A549 (cell line): ENCODE measurements at regions not wholly inside any gene's neighbourhood (a gene's known extent, or its start where the extent isn't known, plus 50 kb on each side); places are given as distances from the start of the nearest gene placed in this dataset.

Experiments
- ATAC-seq, 2 experiments: fragments of 200-7000 bp in 1 of 2; fragments of >200 bp in 1 of 2; cut with Nextera tagmentation in 1 of 2; cut with Tn5 transposase in 1 of 2; 3 replicates each; pipeline versions ENCODE4 v1.8.0 to v1.9.1; 2018 to 2020; ENCODE audit warnings: mild to moderate bottlenecking in 1 of 2, moderate library complexity in 1 of 2
- CTCF ChIA-PET: fragments of 300-600 bp; sonication (Branson Sonifier 250); formaldehyde crosslinking; extraction: SDS; loops from one replicate; lab custom pipeline; 2021; ENCODE audit warnings: antibody characterized with exemption, inconsistent platforms; lab: Yijun Ruan, JAX
- POLR2A ChIA-PET: fragments of 350-600 bp; formaldehyde crosslinking; extraction: SDS; loops from one replicate; lab custom pipeline; 2021; ENCODE audit warnings: antibody characterized with exemption, inconsistent platforms; lab: Yijun Ruan, JAX
- DNase-seq, 2 experiments: peaks; one replicate each; pipeline versions ENCODE4 v3.0.0 to v3.0.0-alpha.2; 2011 to 2016; ENCODE audit warnings: low read depth in 1 of 2, low spot score in 1 of 2
- FAIRE-seq: peaks from 2 replicates; lab custom pipeline; 2011; peaks lifted over from hg19 to GRCh38; lab: Jason Lieb, UNC
- H3K27ac ChIP-seq, 2 experiments: fragments of >200 bp; sonication (Bioruptor Twin); formaldehyde crosslinking; 3 replicates each; pipeline ENCODE4 v1.5.1; 2016 to 2017
- H3K4me1 ChIP-seq: fragments of >200 bp; sonication (Bioruptor Twin); formaldehyde crosslinking; 3 replicates; pipeline ENCODE4 v1.6.1; 2016
- H3K4me2 ChIP-seq: fragments of >200 bp; sonication (Bioruptor Twin); formaldehyde crosslinking; 3 replicates; pipeline ENCODE4 v1.6.1; 2016
- H3K4me3 ChIP-seq: fragments of >200 bp; sonication (Bioruptor Twin); formaldehyde crosslinking; 3 replicates; pipeline ENCODE4 v1.5.1; 2016
- H3K9me3 ChIP-seq: fragments of >200 bp; sonication (Bioruptor Twin); formaldehyde crosslinking; 3 replicates; pipeline ENCODE4 v1.6.1; 2016
- BCL3 ChIP-seq: fragments of >200 bp; sonication (Bioruptor Twin); formaldehyde crosslinking; IDR thresholded peaks from 3 replicates; pipeline ENCODE4 v1.6.1; 2016
- BHLHE40 ChIP-seq: IDR thresholded peaks from 2 replicates; pipeline ENCODE4 v1.6.1; 2012; ENCODE audit warnings: low read depth, low read length, inconsistent platforms
- CBX8 ChIP-seq: fragments of 200-600 bp; sonication (generic); IDR thresholded peaks from 2 replicates; pipeline ENCODE4 v1.6.1; 2016
- CEBPB ChIP-seq, 2 experiments: fragments of >200 bp in 1 of 2; sonication (Bioruptor Twin) in 1 of 2; formaldehyde crosslinking in 1 of 2; IDR thresholded peaks; 2 replicates each; pipeline ENCODE4 v1.6.1; 2012 to 2016
- CHD4 ChIP-seq: fragments of 200-600 bp; sonication (generic); IDR thresholded peaks from 2 replicates; pipeline ENCODE4 v1.6.1; 2016; ENCODE audit warnings: antibody characterized with exemption, mild to moderate bottlenecking, borderline replicate concordance
- CTCF ChIP-seq: fragments of >200 bp; sonication (Bioruptor Twin); formaldehyde crosslinking; IDR thresholded peaks from 3 replicates; pipeline ENCODE4 v1.5.1; 2016
- E2F6 ChIP-seq: IDR thresholded peaks from 2 replicates; pipeline ENCODE4 v1.6.1; 2012; ENCODE audit warnings: low read depth, borderline replicate concordance
- EHF ChIP-seq: fragments of 250-450 bp; sonication (Bioruptor Pico); IDR thresholded peaks from 2 replicates; pipeline ENCODE4 v1.5.0; 2020; ENCODE audit warnings: mild to moderate bottlenecking
- ESRRA ChIP-seq: fragments of 150-350 bp; IDR thresholded peaks from 2 replicates; pipeline ENCODE4 v1.6.1; 2014; ENCODE audit warnings: mild to moderate bottlenecking, low read length, borderline replicate concordance
- FOSL2 ChIP-seq, 2 experiments: fragments of 450-650 bp in 1 of 2; fragments of >200 bp in 1 of 2; sonication (Bioruptor Twin) in 1 of 2; formaldehyde crosslinking; IDR thresholded peaks; 2 replicates each; pipeline versions ENCODE4 v1.5.0 to v1.6.1; 2016 to 2020; ENCODE audit warnings: mild to moderate bottlenecking in 1 of 2, moderate library complexity in 1 of 2
- FOXS1 ChIP-seq: fragments of 250-450 bp; sonication (Bioruptor Pico); IDR thresholded peaks from 2 replicates; pipeline ENCODE4 v1.5.0; 2020; ENCODE audit warnings: mild to moderate bottlenecking, moderate library complexity
- HEYL ChIP-seq: fragments of 250-450 bp; sonication (Bioruptor Pico); IDR thresholded peaks from 2 replicates; pipeline ENCODE4 v1.8.0; 2021; ENCODE audit warnings: mild to moderate bottlenecking, moderate library complexity
- HMGXB4 ChIP-seq: fragments of 250-450 bp; sonication (Bioruptor Pico); IDR thresholded peaks from 2 replicates; pipeline ENCODE4 v1.5.0; 2021; ENCODE audit warnings: mild to moderate bottlenecking, moderate library complexity, borderline replicate concordance
- HOXA7 ChIP-seq: fragments of 250-450 bp; sonication (Bioruptor Pico); IDR thresholded peaks from 2 replicates; pipeline ENCODE4 v1.5.0; 2020; ENCODE audit warnings: mild to moderate bottlenecking, moderate library complexity
- HOXB5 ChIP-seq: fragments of 250-450 bp; sonication (Bioruptor Pico); IDR thresholded peaks from 2 replicates; pipeline ENCODE4 v1.5.0; 2020; ENCODE audit warnings: mild to moderate bottlenecking, moderate library complexity
- JUN ChIP-seq, 2 experiments: fragments of >200 bp; sonication (Bioruptor Twin); formaldehyde crosslinking; IDR thresholded peaks; 2 replicates in 1 of 2; 3 replicates in 1 of 2; pipeline ENCODE4 v1.6.1; 2016 to 2017
- MAZ ChIP-seq: fragments of 150-350 bp; IDR thresholded peaks from 2 replicates; pipeline ENCODE4 v1.6.1; 2014; ENCODE audit warnings: antibody characterized with exemption, low read depth, low read length, borderline replicate concordance
- MYC ChIP-seq: IDR thresholded peaks from 2 replicates; pipeline ENCODE4 v1.6.1; 2012; ENCODE audit warnings: mild to moderate bottlenecking, inconsistent platforms, low read length, improper control_type of control experiment, borderline replicate concordance
- NFE2L2 ChIP-seq: fragments of 150-350 bp; conservative IDR thresholded peaks from 2 replicates; pipeline ENCODE4 v1.6.1; 2014; ENCODE audit warnings: low read length
- RARB ChIP-seq: fragments of 250-450 bp; sonication (Bioruptor Pico); IDR thresholded peaks from 2 replicates; pipeline ENCODE4 v1.8.0; 2021; ENCODE audit warnings: mild to moderate bottlenecking, moderate library complexity
- RFX5 ChIP-seq: fragments of 450-650 bp; IDR thresholded peaks from 2 replicates; pipeline ENCODE4 v1.7.1; 2014; ENCODE audit warnings: antibody characterized with exemption, mild to moderate bottlenecking, moderate library complexity
- TFCP2L1 ChIP-seq: fragments of 250-450 bp; sonication (Bioruptor Pico); IDR thresholded peaks from 2 replicates; pipeline ENCODE4 v1.5.0; 2021; ENCODE audit warnings: mild to moderate bottlenecking
- WGBS: methylation state at CpG from one replicate; pipeline ENCODE4 v1.1.6; 2017; ENCODE audit errors: missing lambda C conversion rate; 5-methylcytosine and 5-hydroxymethylcytosine counted together

- no peak for TF ChIP-seq FOSL2 (IDR thresholded peaks at IDR 0.05)
- TF ChIP-seq FOSL2 (CRISPR knock-in tag; IDR thresholded peaks at IDR 0.05) = no peak
Measured at GRCh38 chr17:77405867-77406732, 265.3 kb downstream of the SEC14L1 start (continued).

GRCh38 chr17:77407321-77408277, 266.8 kb downstream of the SEC14L1 start:
- DNase-seq (no peak), FAIRE-seq (no peak), ATAC-seq (no peak)
- Histone ChIP-seq H3K9me3 (no peaks in the 10 kb centered on the region), H3K4me3 (no peak overlapping the region), H3K27ac (peak overlapping the region; percentile 8 to 70; a peak in 4 of 6 replicates), H3K4me1 (peaks cover 71% of the 10 kb centered on the region), H3K4me2 (no peak overlapping the region)
- ChIA-PET CTCF (interaction anchor here (1.0 to 3.2 kb wide), 7 partner anchors 9 to 87 kb away, joined by 3 to 12 read pairs (median 4); no protein-coding TSS in a partner anchor), POLR2A (no interaction called here)
- TF ChIP-seq MAZ = no peak
- TF ChIP-seq HEYL = no peak
- TF ChIP-seq NFE2L2 = no peak
- no peak for TF ChIP-seq HOXB5 (CRISPR knock-in tag)
- no peak for TF ChIP-seq JUN (IDR thresholded peaks at IDR 0.05)
- TF ChIP-seq CEBPB (IDR thresholded peaks at IDR 0.05) = no peak
- no peak for TF ChIP-seq RARB (CRISPR knock-in tag)
- no peak for TF ChIP-seq MYC
- no peak for TF ChIP-seq EHF
- no peak for TF ChIP-seq RFX5
- no peak for TF ChIP-seq CHD4
- no peak for TF ChIP-seq BHLHE40
- WGBS = 90% methylated on average over 11 of the region's 11 CpGs

GRCh38 chr17:77408284-77408683, 267.5 kb downstream of the SEC14L1 start:
- ATAC-seq (peak in 1 of 2 experiments; percentile 6; a peak in 3 of 6 replicates), FAIRE-seq (no peak), DNase-seq (no peak)
- ChIA-PET CTCF (interaction anchor here (1.3 to 4.9 kb wide), 8 partner anchors 8 to 87 kb away, joined by 4 to 20 read pairs (median 6); no protein-coding TSS in a partner anchor), POLR2A (no interaction called here)
- no peak overlapping the region for H3K4me3 ChIP-seq
- H3K9me3 ChIP-seq = no peaks in the 10 kb centered on the region
- H3K4me2 ChIP-seq = no peak overlapping the region
- no peak for TF ChIP-seq JUN (IDR thresholded peaks at IDR 0.05)
- TF ChIP-seq ESRRA = no peak
- TF ChIP-seq BCL3 = no peak
- no peak for TF ChIP-seq HMGXB4 (CRISPR knock-in tag)
- no peak for TF ChIP-seq RFX5
- TF ChIP-seq E2F6 = no peak
- no peak for TF ChIP-seq HOXA7 (CRISPR knock-in tag)
- TF ChIP-seq CBX8 = no peak
- TF ChIP-seq NFE2L2 = no peak
- no peak for TF ChIP-seq TFCP2L1 (CRISPR knock-in tag)
- TF ChIP-seq FOXS1 (CRISPR knock-in tag) = no peak
- no peak for TF ChIP-seq CEBPB (IDR thresholded peaks at IDR 0.05)
- TF ChIP-seq CTCF = no peak
- H3K27ac ChIP-seq = peak overlapping the region; percentile 8 to 70; a peak in 4 of 6 replicates
- 81% methylated on average over 9 of the region's 9 CpGs for WGBS
- H3K4me1 ChIP-seq = peaks cover 75% of the 10 kb centered on the region
